Gastroesophageal sphincter (tissue), 3 donors: ENCODE measurements at regions not wholly inside any gene's neighbourhood (a gene's known extent, or its start where the extent isn't known, plus 50 kb on each side); places are given as distances from the start of the nearest gene placed in this dataset.

ENCODE experiments used
- CTCF ChIP-seq, 4 experiments: fragments of 200-600 bp in 2 of 4; fragments of 450-650 bp in 2 of 4; sonication (generic) in 1 of 4; IDR thresholded peaks; one replicate each; pipeline ENCODE4 v1.5.1; 2017 to 2019; ENCODE audit warnings: antibody characterized with exemption in 4 of 4, mild to moderate bottlenecking in 2 of 4, moderate library complexity in 2 of 4
- EP300 ChIP-seq: sonication (generic); formaldehyde crosslinking; IDR thresholded peaks from one replicate; pipeline ENCODE4 v1.6.1; 2017; ENCODE audit warnings: antibody characterized with exemption, mild to moderate bottlenecking
- POLR2A ChIP-seq, 2 donors: fragments of 450-650 bp; IDR thresholded peaks; one replicate each; pipeline ENCODE4 v1.6.1; 2017; ENCODE audit warnings: antibody characterized with exemption in 2 of 2, mild to moderate bottlenecking in 2 of 2, moderate library complexity in 1 of 2
- POLR2AphosphoS5 ChIP-seq: sonication (generic); formaldehyde crosslinking; IDR thresholded peaks from one replicate; pipeline ENCODE4 v1.6.1; 2017; ENCODE audit warnings: antibody characterized with exemption

GRCh38 chr13:68923995-68924394 is 1183.6 kb upstream of the ATXN8OS start:
- TF ChIP-seq CTCF (IDR thresholded peaks at IDR 0.05) (no peak), EP300 (no peak), POLR2AphosphoS5 (no peak), POLR2A (IDR thresholded peaks at IDR 0.05) (no peak)
